DND-41 (cell line): ENCODE measurements at regions not wholly inside any gene's neighbourhood (a gene's known extent, or its start where the extent isn't known, plus 50 kb on each side); places are given as distances from the start of the nearest gene placed in this dataset.

Experiments
- ATAC-seq: fragments of 200-7000 bp; cut with Tn5 transposase; 3 replicates; pipeline ENCODE4 v1.9.1; 2021; ENCODE audit warnings: low read depth; ENCODE audit not compliant: insufficient read depth
- DNase-seq: peaks from one replicate; pipeline ENCODE4 v3.0.0-alpha.2; 2020
- H2AFZ ChIP-seq: 2 replicates; pipeline ENCODE4 v1.6.0; 2012; ENCODE audit warnings: low read depth, low read length
- H3K27ac ChIP-seq: 2 replicates; pipeline ENCODE4 v1.5.1; 2012; ENCODE audit warnings: low read length, inconsistent platforms
- H3K27me3 ChIP-seq: fragments of 200-600 bp; sonication (generic); 2 replicates; pipeline ENCODE4 v1.6.0; 2012; ENCODE audit warnings: low read length, mild to moderate bottlenecking, inconsistent platforms; ENCODE audit not compliant: insufficient read depth, poor library complexity
- H3K36me3 ChIP-seq: 2 replicates; pipeline ENCODE4 v1.5.1; 2012; ENCODE audit warnings: low read length, inconsistent platforms; ENCODE audit not compliant: insufficient read depth
- H3K4me1 ChIP-seq: 2 replicates; pipeline ENCODE4 v1.5.1; 2012; ENCODE audit warnings: mild to moderate bottlenecking, low read length; ENCODE audit not compliant: insufficient read depth
- H3K4me2 ChIP-seq: 2 replicates; pipeline ENCODE4 v1.6.0; 2012; ENCODE audit warnings: mild to moderate bottlenecking, moderate library complexity, low read length, inconsistent platforms; ENCODE audit not compliant: insufficient read depth
- H3K4me3 ChIP-seq, 2 experiments: fragments of 200-600 bp in 1 of 2; shearing (Covaris generic) in 1 of 2; 2 replicates each; pipeline ENCODE4 v1.5.1; 2012 to 2016; ENCODE audit warnings: inconsistent platforms in 2 of 2, low read length in 2 of 2, mild to moderate bottlenecking in 2 of 2, low read depth in 1 of 2, moderate library complexity in 1 of 2
- H3K79me2 ChIP-seq: 2 replicates; pipeline ENCODE4 v1.6.0; 2012; ENCODE audit warnings: low read length, inconsistent platforms; ENCODE audit not compliant: insufficient read depth
- H3K9ac ChIP-seq: 2 replicates; pipeline ENCODE4 v1.6.0; 2012; ENCODE audit warnings: low read depth, mild to moderate bottlenecking, inconsistent platforms, low read length, moderate library complexity
- H3K9me3 ChIP-seq: 2 replicates; pipeline ENCODE4 v1.5.1; 2012; ENCODE audit warnings: low read length, moderate library complexity, mild to moderate bottlenecking, inconsistent platforms; ENCODE audit not compliant: insufficient read depth, severe bottlenecking
- H4K20me1 ChIP-seq: 2 replicates; pipeline ENCODE4 v1.6.0; 2012; ENCODE audit warnings: low read length; ENCODE audit not compliant: insufficient read depth
- EZH2 ChIP-seq: IDR thresholded peaks from 3 replicates; pipeline ENCODE4 v1.6.1; 2012; ENCODE audit warnings: borderline replicate concordance, low read depth, mild to moderate bottlenecking, moderate library complexity, low read length, inconsistent platforms; ENCODE audit not compliant: severe bottlenecking
- TF ChIP-seq, protein P1 (sequence below): IDR thresholded peaks from 2 replicates; pipeline ENCODE4 v1.5.1; 2012; ENCODE audit warnings: borderline replicate concordance, low read length, moderate library complexity, mild to moderate bottlenecking; ENCODE audit not compliant: poor library complexity, severe bottlenecking; ENCODE audit errors: extremely low read depth

DNA sequence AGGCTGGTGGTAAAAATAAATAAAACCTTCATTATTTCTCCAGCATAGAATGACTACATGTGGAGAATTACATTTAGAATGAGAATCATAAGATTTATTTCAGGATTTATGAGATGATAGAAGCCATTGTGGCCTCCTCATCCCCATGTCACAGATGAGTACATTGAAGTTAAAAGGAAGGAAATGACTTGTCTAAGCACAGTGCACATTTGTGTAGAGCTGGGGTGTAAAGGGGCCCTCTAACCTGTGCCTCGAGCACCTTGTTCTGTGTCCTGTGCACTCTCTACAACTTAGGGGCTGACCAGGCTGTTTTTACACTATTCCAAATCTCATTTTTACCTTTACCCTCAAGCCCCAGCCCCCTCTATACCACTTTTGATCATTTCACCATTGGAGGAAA lies 179.4 kb downstream of the RHOU start:
- no peak overlapping the region for H3K9ac ChIP-seq
- TF ChIP-seq, protein P1, sequence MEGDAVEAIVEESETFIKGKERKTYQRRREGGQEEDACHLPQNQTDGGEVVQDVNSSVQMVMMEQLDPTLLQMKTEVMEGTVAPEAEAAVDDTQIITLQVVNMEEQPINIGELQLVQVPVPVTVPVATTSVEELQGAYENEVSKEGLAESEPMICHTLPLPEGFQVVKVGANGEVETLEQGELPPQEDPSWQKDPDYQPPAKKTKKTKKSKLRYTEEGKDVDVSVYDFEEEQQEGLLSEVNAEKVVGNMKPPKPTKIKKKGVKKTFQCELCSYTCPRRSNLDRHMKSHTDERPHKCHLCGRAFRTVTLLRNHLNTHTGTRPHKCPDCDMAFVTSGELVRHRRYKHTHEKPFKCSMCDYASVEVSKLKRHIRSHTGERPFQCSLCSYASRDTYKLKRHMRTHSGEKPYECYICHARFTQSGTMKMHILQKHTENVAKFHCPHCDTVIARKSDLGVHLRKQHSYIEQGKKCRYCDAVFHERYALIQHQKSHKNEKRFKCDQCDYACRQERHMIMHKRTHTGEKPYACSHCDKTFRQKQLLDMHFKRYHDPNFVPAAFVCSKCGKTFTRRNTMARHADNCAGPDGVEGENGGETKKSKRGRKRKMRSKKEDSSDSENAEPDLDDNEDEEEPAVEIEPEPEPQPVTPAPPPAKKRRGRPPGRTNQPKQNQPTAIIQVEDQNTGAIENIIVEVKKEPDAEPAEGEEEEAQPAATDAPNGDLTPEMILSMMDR = no peak
- TF ChIP-seq EZH2 = no peak
- no peaks in the 10 kb centered on the region for H3K4me1 ChIP-seq
- H3K4me2 ChIP-seq = no peak overlapping the region
- no peak overlapping the region for H2AFZ ChIP-seq
- DNase-seq (no peak), ATAC-seq (no peak)
- no peaks in the 10 kb centered on the region for H3K9me3 ChIP-seq
- no peak overlapping the region for H3K27ac ChIP-seq
- H3K79me2 ChIP-seq = no peaks in the 10 kb centered on the region
- H3K36me3 ChIP-seq = no peaks in the 10 kb centered on the region
- H3K4me3 ChIP-seq = no peak overlapping the region
- no peaks in the 10 kb centered on the region for H4K20me1 ChIP-seq
- peaks cover 5% of the 10 kb centered on the region for H3K27me3 ChIP-seq

DNA sequence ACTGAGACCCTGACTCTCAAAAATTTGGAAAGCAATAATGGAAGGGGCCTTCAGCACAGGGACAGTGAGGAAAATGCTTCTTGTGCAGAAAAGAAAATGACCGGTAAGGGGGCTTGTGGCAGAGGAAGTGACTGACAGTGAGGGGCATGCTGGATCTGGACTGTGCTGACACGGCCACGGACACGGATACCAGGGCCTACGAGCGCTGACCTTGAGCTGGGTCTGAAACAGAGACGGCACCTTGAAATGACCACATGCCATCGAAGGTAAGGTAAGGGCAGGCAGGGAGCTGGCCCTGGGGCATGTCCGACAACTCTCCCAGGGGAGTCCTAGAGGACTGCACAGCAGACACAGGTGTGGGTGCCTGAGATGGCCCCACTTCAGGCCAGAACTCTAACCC lies 182.1 kb downstream of the RHOU start:
- no peaks in the 10 kb centered on the region for H3K9me3 ChIP-seq
- no peak for TF ChIP-seq EZH2
- TF ChIP-seq, protein P1 = no peak
- no peak overlapping the region for H3K4me3 ChIP-seq
- no peaks in the 10 kb centered on the region for H4K20me1 ChIP-seq
- H3K9ac ChIP-seq = no peak overlapping the region
- peaks cover 2% of the 10 kb centered on the region for H3K27me3 ChIP-seq
- H3K79me2 ChIP-seq = no peaks in the 10 kb centered on the region
- H3K4me2 ChIP-seq = no peak overlapping the region
- H3K4me1 ChIP-seq = no peaks in the 10 kb centered on the region
- ATAC-seq = no peak
- no peak overlapping the region for H2AFZ ChIP-seq
- no peak for DNase-seq
- no peak overlapping the region for H3K27ac ChIP-seq
- no peaks in the 10 kb centered on the region for H3K36me3 ChIP-seq

DNA sequence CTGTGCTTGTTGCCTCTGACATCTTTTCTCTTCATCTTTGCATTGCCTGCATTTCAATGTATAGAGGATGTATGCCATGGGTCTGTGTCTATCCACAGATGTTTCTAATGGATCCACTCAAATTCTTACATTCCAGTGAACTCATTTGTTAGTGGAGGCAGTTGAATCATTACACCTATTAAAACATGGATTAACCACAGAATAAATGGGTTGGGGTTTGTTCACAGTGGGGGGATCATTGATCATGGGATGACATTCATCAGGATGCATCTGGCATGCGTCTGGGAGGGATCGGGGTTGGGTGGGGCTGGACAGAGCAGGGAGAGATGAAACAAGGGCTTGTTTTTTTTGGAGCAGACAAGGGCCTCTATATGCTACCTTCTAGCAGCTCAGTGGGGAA lies 182.5 kb downstream of the RHOU start:
- H3K27ac ChIP-seq = no peak overlapping the region
- H4K20me1 ChIP-seq = no peaks in the 10 kb centered on the region
- no peak overlapping the region for H3K4me2 ChIP-seq
- no peak overlapping the region for H3K9ac ChIP-seq
- no peaks in the 10 kb centered on the region for H3K4me1 ChIP-seq
- H3K9me3 ChIP-seq = no peaks in the 10 kb centered on the region
- DNase-seq = no peak
- no peaks in the 10 kb centered on the region for H3K27me3 ChIP-seq
- TF ChIP-seq, protein P1 = no peak
- TF ChIP-seq EZH2 = no peak
- H2AFZ ChIP-seq = no peak overlapping the region
- no peaks in the 10 kb centered on the region for H3K79me2 ChIP-seq
- H3K4me3 ChIP-seq = no peak overlapping the region
- no peak for ATAC-seq
- H3K36me3 ChIP-seq = no peaks in the 10 kb centered on the region

DNA sequence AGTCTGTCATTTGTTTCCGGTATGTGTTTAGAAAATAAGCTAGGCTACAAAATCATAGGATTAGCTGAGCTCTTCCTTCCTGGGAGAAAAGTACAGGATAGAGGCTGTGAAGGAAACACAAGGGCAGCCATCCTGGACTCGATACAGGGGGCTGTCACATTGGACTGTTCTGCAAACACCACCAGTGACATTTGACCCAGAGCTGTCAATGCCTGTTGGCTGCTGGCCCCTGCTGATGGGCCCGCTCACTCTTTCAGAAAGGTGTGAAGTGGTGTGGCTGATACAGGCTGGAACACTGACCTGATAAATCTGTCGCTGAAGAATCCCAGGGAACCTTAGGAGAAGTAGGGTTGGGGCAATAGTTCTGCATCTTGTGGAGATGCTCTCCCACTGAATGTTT lies 183.1 kb downstream of the RHOU start:
- Histone ChIP-seq H3K79me2 (no peaks in the 10 kb centered on the region), H4K20me1 (no peaks in the 10 kb centered on the region), H3K27me3 (no peaks in the 10 kb centered on the region), H3K9me3 (no peaks in the 10 kb centered on the region), H3K4me2 (no peak overlapping the region), H2AFZ (no peak overlapping the region), H3K27ac (no peak overlapping the region), H3K4me3 (no peak overlapping the region), H3K36me3 (no peaks in the 10 kb centered on the region), H3K9ac (no peak overlapping the region), H3K4me1 (no peaks in the 10 kb centered on the region)
- DNase-seq (no peak), ATAC-seq (no peak)
- TF ChIP-seq EZH2 = no peak
- TF ChIP-seq, protein P1 = no peak
